GM12873 (cell line): ENCODE measurements at regions not wholly inside any gene's neighbourhood (a gene's known extent, or its start where the extent isn't known, plus 50 kb on each side); places are given as distances from the start of the nearest gene placed in this dataset.

Experiments
- TF ChIP-seq, protein P1 (sequence below): IDR thresholded peaks from 2 replicates; pipeline ENCODE4 v1.5.1; 2012; ENCODE audit warnings: low read depth, mild to moderate bottlenecking, moderate library complexity, low read length, control low read depth; ENCODE audit not compliant: insufficient read depth; ENCODE audit errors: missing control alignments

DNA sequence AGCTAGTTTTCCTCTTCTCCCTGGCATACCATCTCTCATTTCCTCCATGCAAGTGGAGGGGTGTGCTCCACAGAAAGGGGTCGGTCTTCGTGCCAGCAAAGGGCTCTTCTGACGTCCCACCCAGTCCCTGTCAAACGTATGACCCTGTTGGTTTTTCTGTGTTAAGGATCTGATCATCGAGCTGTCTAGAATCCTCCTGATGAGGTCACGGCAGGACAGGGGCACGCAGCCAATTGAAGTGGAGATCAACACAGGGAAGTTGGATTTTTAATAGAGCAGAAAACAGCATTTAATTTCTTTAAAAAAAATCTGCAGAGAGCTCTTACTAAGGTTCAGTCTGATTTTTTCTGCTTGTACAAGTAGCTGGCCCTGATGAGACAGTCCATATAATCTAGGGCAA is 339.4 kb downstream of the TEX29 start:
- TF ChIP-seq, protein P1, sequence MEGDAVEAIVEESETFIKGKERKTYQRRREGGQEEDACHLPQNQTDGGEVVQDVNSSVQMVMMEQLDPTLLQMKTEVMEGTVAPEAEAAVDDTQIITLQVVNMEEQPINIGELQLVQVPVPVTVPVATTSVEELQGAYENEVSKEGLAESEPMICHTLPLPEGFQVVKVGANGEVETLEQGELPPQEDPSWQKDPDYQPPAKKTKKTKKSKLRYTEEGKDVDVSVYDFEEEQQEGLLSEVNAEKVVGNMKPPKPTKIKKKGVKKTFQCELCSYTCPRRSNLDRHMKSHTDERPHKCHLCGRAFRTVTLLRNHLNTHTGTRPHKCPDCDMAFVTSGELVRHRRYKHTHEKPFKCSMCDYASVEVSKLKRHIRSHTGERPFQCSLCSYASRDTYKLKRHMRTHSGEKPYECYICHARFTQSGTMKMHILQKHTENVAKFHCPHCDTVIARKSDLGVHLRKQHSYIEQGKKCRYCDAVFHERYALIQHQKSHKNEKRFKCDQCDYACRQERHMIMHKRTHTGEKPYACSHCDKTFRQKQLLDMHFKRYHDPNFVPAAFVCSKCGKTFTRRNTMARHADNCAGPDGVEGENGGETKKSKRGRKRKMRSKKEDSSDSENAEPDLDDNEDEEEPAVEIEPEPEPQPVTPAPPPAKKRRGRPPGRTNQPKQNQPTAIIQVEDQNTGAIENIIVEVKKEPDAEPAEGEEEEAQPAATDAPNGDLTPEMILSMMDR, result no peak

DNA sequence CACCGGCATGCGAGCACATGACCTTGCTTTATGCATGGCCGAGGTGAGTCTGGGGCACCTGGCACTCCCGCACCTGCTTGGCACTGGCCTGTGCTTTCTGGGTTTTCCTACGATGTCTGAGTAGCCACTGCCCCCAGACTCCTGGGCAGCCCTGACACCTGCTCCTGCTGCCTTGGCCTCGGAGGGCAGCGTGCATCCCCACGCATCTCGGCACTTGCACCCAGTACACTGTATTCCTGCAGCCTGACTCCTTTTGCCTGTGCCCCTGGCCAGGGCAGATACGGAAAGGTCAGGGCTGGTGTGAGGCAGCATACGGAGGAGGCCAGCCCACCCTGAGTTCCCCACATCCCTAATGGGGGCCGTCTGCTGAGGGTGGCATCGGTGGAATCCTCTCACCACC is 340.6 kb downstream of the TEX29 start:
- TF ChIP-seq, protein P1, result no peak

DNA sequence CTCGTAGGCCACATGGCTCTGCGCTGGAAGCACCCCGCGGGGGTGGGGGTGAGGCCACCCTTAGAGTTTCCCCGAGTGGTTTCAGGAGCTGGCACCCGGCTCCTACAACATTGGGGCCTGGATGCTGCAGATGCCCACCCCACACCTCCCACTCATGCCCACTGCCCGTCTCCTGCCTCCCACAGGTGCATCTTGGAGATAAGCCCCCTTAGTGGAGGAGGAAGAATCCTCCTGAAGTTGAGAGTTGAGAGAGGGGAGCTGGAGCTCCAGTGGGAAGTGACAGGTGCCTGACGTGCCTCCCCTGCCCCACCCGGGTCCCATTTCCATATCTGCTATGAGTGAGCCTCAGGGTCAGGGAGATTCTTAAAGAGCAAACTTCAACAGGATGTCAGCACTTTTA is 341.3 kb downstream of the TEX29 start:
- TF ChIP-seq, protein P1, result no peak

DNA sequence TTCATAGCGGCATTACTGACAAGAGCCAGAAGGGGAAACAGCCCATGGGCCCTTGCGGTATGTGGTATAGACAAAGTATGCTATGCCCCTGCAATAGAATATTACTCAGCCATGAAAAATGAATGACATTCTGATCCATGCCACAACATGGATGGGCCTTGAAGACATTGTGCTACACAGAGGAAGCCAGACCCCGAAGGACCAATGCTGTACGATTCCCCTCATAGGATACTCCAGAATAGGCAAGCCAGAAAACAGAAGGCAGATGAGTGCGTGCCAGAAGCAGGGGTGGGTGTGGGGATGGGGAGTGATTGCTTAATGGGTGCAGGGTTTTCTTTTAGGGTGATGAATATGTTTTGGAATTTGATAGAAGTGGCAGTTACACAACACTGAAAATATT is 342.0 kb downstream of the TEX29 start:
- TF ChIP-seq, protein P1, result no peak

DNA sequence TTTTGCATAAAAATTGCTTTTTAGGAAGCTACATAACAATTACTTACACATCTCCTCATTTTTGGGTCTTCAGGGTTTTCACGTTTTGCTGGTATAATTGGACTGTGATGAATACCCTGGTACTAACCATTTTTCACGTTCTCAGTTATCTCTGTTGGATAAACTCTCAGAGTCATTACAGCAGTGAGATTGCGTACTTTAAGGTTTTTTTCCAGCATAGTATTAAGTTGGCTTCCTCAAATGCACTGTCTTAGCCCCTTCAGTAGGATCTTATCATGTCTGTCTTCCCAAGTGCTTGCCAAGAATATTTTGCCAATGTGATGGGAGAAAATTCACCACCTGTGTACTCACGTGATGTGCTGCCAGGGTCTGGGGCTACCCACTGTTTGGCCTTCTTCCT is 342.5 kb downstream of the TEX29 start:
- TF ChIP-seq, protein P1, result no peak

DNA sequence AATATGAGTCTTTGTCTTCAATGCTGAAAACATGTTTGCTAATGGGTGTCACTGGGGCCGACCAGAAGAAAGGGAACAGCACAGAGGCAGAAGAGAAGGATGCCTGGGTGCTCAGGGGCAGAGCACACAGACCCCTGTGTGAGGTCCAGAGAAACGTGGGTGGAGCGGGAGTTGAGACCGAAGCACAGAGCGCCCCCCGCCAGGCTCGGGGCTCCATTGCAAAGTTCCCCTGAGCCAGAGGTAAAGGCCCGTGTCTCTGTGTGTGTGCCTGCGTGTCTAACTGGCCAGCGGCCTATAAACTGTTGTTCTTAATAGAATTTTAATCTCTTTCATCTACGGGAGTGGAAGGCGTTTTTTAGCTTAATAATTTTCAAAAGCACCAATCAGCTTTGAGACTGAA is 343.1 kb downstream of the TEX29 start:
- TF ChIP-seq, protein P1, result no peak

DNA sequence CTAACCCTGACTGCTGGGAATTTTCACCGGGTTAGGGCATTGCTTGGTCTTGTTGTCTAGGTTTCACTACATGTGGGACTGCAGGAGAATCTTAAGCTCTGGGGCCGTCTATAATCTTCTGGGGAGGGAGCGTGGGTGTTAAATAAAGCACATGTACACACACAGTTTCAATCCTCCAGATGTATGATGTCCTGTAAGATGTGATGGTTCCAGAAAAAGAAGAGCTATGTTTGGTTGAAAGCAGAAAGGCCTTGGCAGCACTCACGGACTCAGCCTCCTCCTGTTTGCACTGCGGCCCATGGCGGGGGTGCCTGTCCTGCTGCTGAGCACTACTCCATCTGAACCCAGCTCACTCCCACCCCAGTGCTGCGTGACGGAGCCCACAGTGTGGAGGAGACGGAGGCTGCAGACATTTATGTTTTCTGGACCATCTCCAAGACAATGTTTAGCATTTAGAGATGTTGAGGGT is 343.5 kb downstream of the TEX29 start:
- TF ChIP-seq, protein P1, result no peak
